ENCODE measurements at regions not wholly inside any gene's neighbourhood (a gene's known extent, or its start where the extent isn't known, plus 50 kb on each side); places are given as distances from the start of the nearest gene placed in this dataset.

GRCh38 chr9:738209-738915 is 103.1 kb upstream of the DMRT1 start:
- Mint-ChIP-seq H3K36me3 (ENCODE audit: low read depth) (peaks cover 3% of the 10 kb centered on the region), H3K4me3 (no peak overlapping the region), H3K27me3 (no peaks in the 10 kb centered on the region), H3K27ac (no peak overlapping the region), H3K4me1 (ENCODE audit: low read depth) (no peaks in the 10 kb centered on the region), H3K9me3 (no peaks in the 10 kb centered on the region)
- ATAC-seq (no peak), DNase-seq (no peak)
- intact Hi-C loops (cut with micrococcal nuclease) = no loop called here
- ChIA-PET CTCF (no interaction called here), POLR2A (no interaction called here)
- TF ChIP-seq, protein P1, sequence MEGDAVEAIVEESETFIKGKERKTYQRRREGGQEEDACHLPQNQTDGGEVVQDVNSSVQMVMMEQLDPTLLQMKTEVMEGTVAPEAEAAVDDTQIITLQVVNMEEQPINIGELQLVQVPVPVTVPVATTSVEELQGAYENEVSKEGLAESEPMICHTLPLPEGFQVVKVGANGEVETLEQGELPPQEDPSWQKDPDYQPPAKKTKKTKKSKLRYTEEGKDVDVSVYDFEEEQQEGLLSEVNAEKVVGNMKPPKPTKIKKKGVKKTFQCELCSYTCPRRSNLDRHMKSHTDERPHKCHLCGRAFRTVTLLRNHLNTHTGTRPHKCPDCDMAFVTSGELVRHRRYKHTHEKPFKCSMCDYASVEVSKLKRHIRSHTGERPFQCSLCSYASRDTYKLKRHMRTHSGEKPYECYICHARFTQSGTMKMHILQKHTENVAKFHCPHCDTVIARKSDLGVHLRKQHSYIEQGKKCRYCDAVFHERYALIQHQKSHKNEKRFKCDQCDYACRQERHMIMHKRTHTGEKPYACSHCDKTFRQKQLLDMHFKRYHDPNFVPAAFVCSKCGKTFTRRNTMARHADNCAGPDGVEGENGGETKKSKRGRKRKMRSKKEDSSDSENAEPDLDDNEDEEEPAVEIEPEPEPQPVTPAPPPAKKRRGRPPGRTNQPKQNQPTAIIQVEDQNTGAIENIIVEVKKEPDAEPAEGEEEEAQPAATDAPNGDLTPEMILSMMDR (IDR thresholded peaks at IDR 0.05) = no peak

DNA sequence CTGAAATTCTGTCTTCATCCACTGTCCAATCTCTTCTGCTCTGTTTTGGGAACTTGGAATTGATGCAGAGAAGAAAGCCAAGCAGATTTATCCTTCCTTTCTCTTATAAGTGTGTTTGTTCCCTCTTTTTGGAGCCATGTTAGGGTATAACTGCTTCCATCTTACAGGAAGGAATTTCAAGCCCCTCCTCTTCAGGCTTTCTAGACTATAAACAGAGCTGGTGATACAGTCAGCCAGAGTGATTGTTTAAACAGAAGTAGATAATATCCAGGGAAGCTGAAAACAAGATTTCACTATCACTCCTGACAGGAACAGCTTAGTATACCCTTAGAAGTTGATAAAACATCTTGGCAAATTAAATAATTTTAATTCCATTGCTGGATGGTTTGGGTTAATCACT is 102.1 kb upstream of the DMRT1 start:
- Mint-ChIP-seq H3K4me3 (no peak overlapping the region), H3K27ac (no peak overlapping the region)

DNA sequence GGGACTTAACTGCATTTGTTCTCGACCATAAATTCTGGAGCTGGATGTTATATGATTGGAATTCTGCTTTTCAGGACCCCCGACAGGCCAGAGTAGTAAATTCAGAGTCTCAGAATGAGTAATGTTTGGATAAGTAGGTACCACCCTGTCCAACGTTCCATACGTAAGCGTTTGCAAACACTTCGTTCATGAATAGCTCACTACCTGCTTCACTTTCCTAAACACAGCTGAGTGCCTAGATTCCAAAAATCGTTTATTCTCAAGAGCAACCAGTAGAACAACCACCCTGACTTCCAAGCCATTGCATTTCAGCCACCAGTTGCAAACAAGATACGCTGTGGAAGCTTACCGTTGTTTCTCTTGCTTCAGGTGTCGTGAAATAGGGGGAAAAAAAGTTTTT is 101.3 kb upstream of the DMRT1 start:
- H3K4me3 Mint-ChIP-seq = no peak overlapping the region

More for the DNA sequence above, 102.1 kb upstream of the DMRT1 start:
- Mint-ChIP-seq H3K27me3 (no peaks in the 10 kb centered on the region), H3K36me3 (ENCODE audit: low read depth) (peaks cover 3% of the 10 kb centered on the region), H3K9me3 (no peaks in the 10 kb centered on the region), H3K4me1 (ENCODE audit: low read depth) (no peaks in the 10 kb centered on the region)
- CTCF ChIA-PET = no interaction called here
- intact Hi-C loops (cut with micrococcal nuclease) = no loop called here
- no peak for ATAC-seq
- TF ChIP-seq, protein P1 (IDR thresholded peaks at IDR 0.05) = no peak
- POLR2A ChIA-PET = no interaction called here
- no peak for DNase-seq

DNA sequence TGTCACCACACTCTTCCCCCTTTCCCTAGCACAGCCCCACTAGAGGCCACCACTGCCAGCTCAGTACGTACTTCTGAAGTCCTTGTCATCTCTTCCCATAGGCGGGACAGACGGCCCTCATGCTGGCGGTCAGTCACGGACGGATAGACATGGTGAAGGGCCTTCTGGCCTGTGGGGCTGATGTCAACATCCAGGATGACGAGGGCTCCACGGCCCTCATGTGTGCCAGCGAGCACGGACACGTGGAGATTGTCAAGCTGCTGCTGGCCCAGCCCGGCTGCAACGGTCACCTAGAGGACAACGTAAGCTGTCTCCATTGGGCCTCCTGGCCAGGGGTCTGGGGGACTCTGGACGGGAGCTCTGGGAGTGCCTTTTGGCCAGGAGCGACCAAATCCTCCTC is 99.4 kb upstream of the DMRT1 start:
- CTCF ChIA-PET = interaction anchor here (0.7 to 2.1 kb wide), 2 partner anchors 128 to 255 kb away, joined by 3 to 5 read pairs; no protein-coding TSS in a partner anchor
- Mint-ChIP-seq H3K27ac (no peak overlapping the region), H3K36me3 (ENCODE audit: low read depth) (peaks cover 3% of the 10 kb centered on the region), H3K9me3 (no peaks in the 10 kb centered on the region), H3K27me3 (no peaks in the 10 kb centered on the region), H3K4me1 (ENCODE audit: low read depth) (no peaks in the 10 kb centered on the region), H3K4me3 (no peak overlapping the region)
- DNase-seq (no peak), ATAC-seq (no peak)
- intact Hi-C loops (cut with micrococcal nuclease) = no loop called here
- POLR2A ChIA-PET = no interaction called here
- TF ChIP-seq, protein P1 (IDR thresholded peaks at IDR 0.05) = no peak

More for the DNA sequence above, 101.3 kb upstream of the DMRT1 start:
- intact Hi-C loops (cut with micrococcal nuclease) = no loop called here
- Mint-ChIP-seq H3K9me3 (no peaks in the 10 kb centered on the region), H3K36me3 (ENCODE audit: low read depth) (peaks cover 3% of the 10 kb centered on the region), H3K27ac (no peak overlapping the region), H3K4me1 (ENCODE audit: low read depth) (no peaks in the 10 kb centered on the region), H3K27me3 (no peaks in the 10 kb centered on the region)
- ChIA-PET CTCF (no interaction called here), POLR2A (no interaction called here)
- DNase-seq (no peak), ATAC-seq (no peak)
- TF ChIP-seq, protein P1 (IDR thresholded peaks at IDR 0.05) = no peak

GRCh38 chr9:742914-743589 is 98.4 kb upstream of the DMRT1 start:
- Mint-ChIP-seq H3K9me3 (no peaks in the 10 kb centered on the region), H3K27me3 (no peaks in the 10 kb centered on the region), H3K27ac (no peak overlapping the region), H3K4me3 (no peak overlapping the region), H3K36me3 (ENCODE audit: low read depth) (peaks cover 3% of the 10 kb centered on the region), H3K4me1 (ENCODE audit: low read depth) (peaks cover 4% of the 10 kb centered on the region)
- DNase-seq = no peak
- no peak for ATAC-seq
- ChIA-PET POLR2A (no interaction called here), CTCF (interaction anchor here (0.7 to 2.1 kb wide), 3 partner anchors 21 to 254 kb away, joined by 3 to 5 read pairs (median 4); no protein-coding TSS in a partner anchor)
- TF ChIP-seq, protein P1 (IDR thresholded peaks at IDR 0.05) = no peak
- intact Hi-C loops (cut with micrococcal nuclease) = no loop called here

Data from activated CD8-positive, alpha-beta T cell treated with anti-CD3 and anti-CD28 coated beads for 36 hours (primary cell).